ENCODE measurements at regions not wholly inside any gene's neighbourhood (a gene's known extent, or its start where the extent isn't known, plus 50 kb on each side); places are given as distances from the start of the nearest gene placed in this dataset.
"Not testable (repeated sequence)": the region's sequence is repeated elsewhere in the genome, so short reads cannot be mapped to it uniquely, and the experiment has no call there.

GRCh38 chr2:196500686-196501431, 138.7 kb upstream of the CCDC150 start:
- no peak for DNase-seq

- DNase-seq, result no peak
Observed at GRCh38 chr2:196501836-196502235, 137.7 kb upstream of the CCDC150 start.

GRCh38 chr2:196502386-196502785, 137.1 kb upstream of the CCDC150 start:
- DNase-seq, result no peak

GRCh38 chr2:196503398-196503797, 136.1 kb upstream of the CCDC150 start:
- no peak for DNase-seq

GRCh38 chr2:196504788-196505187, 134.7 kb upstream of the CCDC150 start:
- DNase-seq, result no peak

GRCh38 chr2:196510246-196510645, 129.3 kb upstream of the CCDC150 start:
- no peak for DNase-seq

- no peak for DNase-seq
Observed at GRCh38 chr2:196511258-196512168, 128.0 kb upstream of the CCDC150 start.

GRCh38 chr2:196513796-196514526, 125.6 kb upstream of the CCDC150 start:
- no peak for DNase-seq

GRCh38 chr2:196514641-196515040, 124.9 kb upstream of the CCDC150 start:
- DNase-seq, result no peak

GRCh38 chr2:196515051-196515450, 124.5 kb upstream of the CCDC150 start:
- DNase-seq, result no peak

GRCh38 chr2:196515608-196516007, 123.9 kb upstream of the CCDC150 start:
- no peak for DNase-seq

GRCh38 chr2:196516564-196516963, 123.0 kb upstream of the CCDC150 start:
- no peak for DNase-seq

GRCh38 chr2:196520605-196521004, 118.9 kb upstream of the CCDC150 start:
- DNase-seq, result no peak

- not testable (repeated sequence) for DNase-seq
Observed at GRCh38 chr2:196526981-196527725, 112.4 kb upstream of the CCDC150 start.

GRCh38 chr2:196528486-196529223, 110.9 kb upstream of the CCDC150 start:
- DNase-seq, result peak; percentile 74

GRCh38 chr2:196530910-196531309, 108.6 kb upstream of the CCDC150 start:
- peak; percentile 68 for DNase-seq

GRCh38 chr2:196533772-196534397, 105.6 kb upstream of the CCDC150 start:
- DNase-seq, result no peak

GRCh38 chr2:196534495-196534894, 105.0 kb upstream of the CCDC150 start:
- DNase-seq, result no peak

GRCh38 chr2:196535061-196535460, 104.5 kb upstream of the CCDC150 start:
- no peak for DNase-seq

- DNase-seq, result no peak
Observed at GRCh38 chr2:196535742-196536141, 103.8 kb upstream of the CCDC150 start.

GRCh38 chr2:196537311-196537710, 102.2 kb upstream of the CCDC150 start:
- DNase-seq, result no peak

Data from activated CD4-positive, alpha-beta T cell treated with anti-CD3 and anti-CD28 coated beads, Interleukin-2, amount 50 U/mL, for 16 hours (primary cell).